ENCODE measurements at regions not wholly inside any gene's neighbourhood (a gene's known extent, or its start where the extent isn't known, plus 50 kb on each side); places are given as distances from the start of the nearest gene placed in this dataset.

GRCh38 chr6:25111782-25112181 lies 167.4 kb upstream of the CARMIL1 start:
- no peaks in the 10 kb centered on the region; the same call in 1 of the 2 replicates for H3K27me3 Mint-ChIP-seq (ENCODE audit: low read depth)
- H3K9me3 Mint-ChIP-seq, result no peaks in the 10 kb centered on the region
- no peak overlapping the region for H3K27ac Mint-ChIP-seq
- H3K36me3 Mint-ChIP-seq, result no peaks in the 10 kb centered on the region
- no peak for TF ChIP-seq ZNF281 (CRISPR knock-in tag; IDR thresholded peaks at IDR 0.05)
- no peak for TF ChIP-seq USF1 (CRISPR knock-in tag; IDR thresholded peaks at IDR 0.05)
- no peak for ATAC-seq
- no peak for DNase-seq (ENCODE audit: low spot score)
- ChIA-PET POLR2A (no interaction called here), CTCF (no interaction called here)
- H3K4me1 Mint-ChIP-seq, result peaks cover 9% of the 10 kb centered on the region
- H3K4me3 Mint-ChIP-seq, result no peak overlapping the region

- Mint-ChIP-seq H3K9me3 (no peaks in the 10 kb centered on the region), H3K4me3 (no peak overlapping the region), H3K36me3 (no peaks in the 10 kb centered on the region), H3K27ac (no peak overlapping the region), H3K4me1 (peaks cover 4% of the 10 kb centered on the region; the same call in 1 of the 2 replicates), H3K27me3 (ENCODE audit: low read depth) (no peaks in the 10 kb centered on the region; the same call in 1 of the 2 replicates)
- ATAC-seq (no peak), DNase-seq (ENCODE audit: low spot score) (no peak)
- no peak for TF ChIP-seq EMX1 (CRISPR knock-in tag; IDR thresholded peaks at IDR 0.05)
- no peak for TF ChIP-seq ZNF396 (CRISPR knock-in tag; IDR thresholded peaks at IDR 0.05; ENCODE audit: borderline replicate concordance)
- no peak for TF ChIP-seq SOX15 (CRISPR knock-in tag; IDR thresholded peaks at IDR 0.05)
- TF ChIP-seq NFE2L1 (CRISPR knock-in tag; IDR thresholded peaks at IDR 0.05), result no peak
- TF ChIP-seq MAX (CRISPR knock-in tag; IDR thresholded peaks at IDR 0.05), result no peak
- no peak for TF ChIP-seq FOXP4 (CRISPR knock-in tag; IDR thresholded peaks at IDR 0.05)
- TF ChIP-seq HMGA2 (CRISPR knock-in tag; IDR thresholded peaks at IDR 0.05), result no peak
- TF ChIP-seq ZNF281 (CRISPR knock-in tag; IDR thresholded peaks at IDR 0.05), result no peak
- TF ChIP-seq PRRX2 (CRISPR knock-in tag; IDR thresholded peaks at IDR 0.05), result no peak
- TF ChIP-seq TP53 (CRISPR knock-in tag; IDR thresholded peaks at IDR 0.05), result no peak
- POLR2A ChIA-PET, result no interaction called here
- CTCF ChIA-PET, result no interaction called here
Observed at GRCh38 chr6:25112322-25112773, 166.8 kb upstream of the CARMIL1 start.

- ATAC-seq, result peak; percentile 86
- ChIA-PET POLR2A (no interaction called here), CTCF (interaction anchor here (1.2 kb wide), 1 partner anchor 152 kb away, joined by 4 read pairs; no protein-coding TSS in a partner anchor)
- Mint-ChIP-seq H3K36me3 (no peaks in the 10 kb centered on the region), H3K4me1 (peaks cover 4% of the 10 kb centered on the region; the same call in 1 of the 2 replicates), H3K4me3 (no peak overlapping the region), H3K27me3 (ENCODE audit: low read depth) (no peaks in the 10 kb centered on the region; the same call in 1 of the 2 replicates), H3K9me3 (no peaks in the 10 kb centered on the region), H3K27ac (no peak overlapping the region)
- TF ChIP-seq E2F5 (CRISPR knock-in tag; IDR thresholded peaks at IDR 0.05), result no peak
- TF ChIP-seq ZNF512 (CRISPR knock-in tag; IDR thresholded peaks at IDR 0.05; ENCODE audit: borderline replicate concordance), result no peak
- no peak for TF ChIP-seq ZBTB43 (CRISPR knock-in tag; IDR thresholded peaks at IDR 0.05)
- DNase-seq (ENCODE audit: low spot score), result no peak
Observed at GRCh38 chr6:25113436-25113835, 165.7 kb upstream of the CARMIL1 start.

All from WTC11 (cell line).